Activated B cell treated with CpG ODN at 0.5 μM for 24 hours (primary cell): ENCODE measurements at regions not wholly inside any gene's neighbourhood (a gene's known extent, or its start where the extent isn't known, plus 50 kb on each side); places are given as distances from the start of the nearest gene placed in this dataset.

Source experiments
- ATAC-seq: fragments of 200-7000 bp; cut with Tn5 transposase; one replicate; pipeline ENCODE4 v1.10.0; 2021; ENCODE audit warnings: low read depth, mild to moderate bottlenecking, moderate library complexity
- CTCF ChIA-PET: fragments of 350-600 bp; sonication (Branson Sonifier 250); formaldehyde crosslinking; loops from one replicate; lab custom pipeline; 2021; ENCODE audit warnings: antibody characterized with exemption; lab: Charles Lee
- POLR2A ChIA-PET: fragments of 350-600 bp; sonication (Branson Sonifier 250); formaldehyde crosslinking; loops from one replicate; lab custom pipeline; 2021; ENCODE audit warnings: antibody characterized with exemption; lab: Charles Lee
- DNase-seq: peaks from one replicate; pipeline ENCODE4 v3.0.0; 2022
- H3K27ac Mint-ChIP-seq: one replicate; pipeline ENCODE4 v1.8.0; 2020; ENCODE audit warnings: mixed read lengths
- H3K27me3 Mint-ChIP-seq: one replicate; pipeline ENCODE4 v1.8.0; 2021; ENCODE audit warnings: mixed read lengths
- H3K36me3 Mint-ChIP-seq: one replicate; pipeline ENCODE4 v1.8.0; 2021; ENCODE audit warnings: low read depth, mixed read lengths
- H3K4me1 Mint-ChIP-seq: one replicate; pipeline ENCODE4 v1.8.0; 2021; ENCODE audit warnings: mixed read lengths
- H3K4me3 Mint-ChIP-seq: one replicate; pipeline ENCODE4 v1.8.0; 2020; ENCODE audit warnings: mild to moderate bottlenecking, mixed read lengths
- H3K9me3 Mint-ChIP-seq: one replicate; pipeline ENCODE4 v1.8.0; 2020; ENCODE audit warnings: mixed read lengths
- CTCF ChIP-seq: fragments of 200-600 bp; IDR thresholded peaks from one replicate; pipeline ENCODE4 v1.8.0; 2022; ENCODE audit warnings: antibody characterized with exemption, mild to moderate bottlenecking
- intact Hi-C: fragments of 100-400 bp; cut with micrococcal nuclease; formaldehyde crosslinking; loops from one replicate; pipeline ENCODE4 v1.15.1; 2024

GRCh38 chr4:137707102-137707620 lies 174.9 kb upstream of the PCDH18 start:
- no peak overlapping the region for H3K4me3 Mint-ChIP-seq
- H3K27ac Mint-ChIP-seq = no peak overlapping the region
- intact Hi-C loops = no loop called here
- no peaks in the 10 kb centered on the region for H3K4me1 Mint-ChIP-seq
- no peak for TF ChIP-seq CTCF
- no peaks in the 10 kb centered on the region for H3K36me3 Mint-ChIP-seq
- ChIA-PET POLR2A (no interaction called here), CTCF (no interaction called here)
- no peaks in the 10 kb centered on the region for H3K27me3 Mint-ChIP-seq
- H3K9me3 Mint-ChIP-seq = peaks cover 5% of the 10 kb centered on the region
- DNase-seq (no peak), ATAC-seq (no peak)

- TF ChIP-seq CTCF = no peak
- peaks cover 2% of the 10 kb centered on the region for H3K9me3 Mint-ChIP-seq
- intact Hi-C loops = no loop called here
- H3K36me3 Mint-ChIP-seq = no peaks in the 10 kb centered on the region
- CTCF ChIA-PET = no interaction called here
- no peak for DNase-seq
- ATAC-seq = no peak
- no peak overlapping the region for H3K4me3 Mint-ChIP-seq
- no peak overlapping the region for H3K27ac Mint-ChIP-seq
- no peaks in the 10 kb centered on the region for H3K27me3 Mint-ChIP-seq
- H3K4me1 Mint-ChIP-seq = no peaks in the 10 kb centered on the region
- POLR2A ChIA-PET = no interaction called here
Observed at GRCh38 chr4:137705171-137705783, 173.0 kb upstream of the PCDH18 start.

GRCh38 chr4:137703195-137703594 lies 170.9 kb upstream of the PCDH18 start:
- Mint-ChIP-seq H3K27ac (no peak overlapping the region), H3K27me3 (no peaks in the 10 kb centered on the region), H3K4me3 (no peak overlapping the region), H3K4me1 (no peaks in the 10 kb centered on the region), H3K9me3 (peaks cover 2% of the 10 kb centered on the region), H3K36me3 (no peaks in the 10 kb centered on the region)
- POLR2A ChIA-PET = no interaction called here
- ATAC-seq = no peak
- CTCF ChIA-PET = no interaction called here
- no peak for DNase-seq
- intact Hi-C loops = no loop called here
- no peak for TF ChIP-seq CTCF

GRCh38 chr4:137702512-137702911 lies 170.2 kb upstream of the PCDH18 start:
- Mint-ChIP-seq H3K36me3 (no peaks in the 10 kb centered on the region), H3K4me1 (no peaks in the 10 kb centered on the region), H3K27me3 (no peaks in the 10 kb centered on the region), H3K27ac (no peak overlapping the region), H3K9me3 (peaks cover 2% of the 10 kb centered on the region), H3K4me3 (no peak overlapping the region)
- CTCF ChIA-PET = no interaction called here
- intact Hi-C loops = no loop called here
- no peak for TF ChIP-seq CTCF
- POLR2A ChIA-PET = no interaction called here
- DNase-seq (no peak), ATAC-seq (no peak)

GRCh38 chr4:137701401-137701800 lies 169.1 kb upstream of the PCDH18 start:
- ATAC-seq (no peak), DNase-seq (no peak)
- H3K9me3 Mint-ChIP-seq = peaks cover 2% of the 10 kb centered on the region
- no peak overlapping the region for H3K4me3 Mint-ChIP-seq
- no peak for TF ChIP-seq CTCF
- intact Hi-C loops = no loop called here
- ChIA-PET CTCF (no interaction called here), POLR2A (no interaction called here)
- no peaks in the 10 kb centered on the region for H3K4me1 Mint-ChIP-seq
- no peaks in the 10 kb centered on the region for H3K27me3 Mint-ChIP-seq
- no peaks in the 10 kb centered on the region for H3K36me3 Mint-ChIP-seq
- no peak overlapping the region for H3K27ac Mint-ChIP-seq
